Erythroblast (primary cell): ENCODE measurements at regions not wholly inside any gene's neighbourhood (a gene's known extent, or its start where the extent isn't known, plus 50 kb on each side); places are given as distances from the start of the nearest gene placed in this dataset.

Source experiments
- GATA1 ChIP-seq: IDR thresholded peaks from 2 replicates; pipeline ENCODE4 v1.6.1; 2011; ENCODE audit warnings: low read depth, mild to moderate bottlenecking, control low read depth, low read length, moderate library complexity
- POLR2A ChIP-seq: IDR thresholded peaks from 2 replicates; pipeline ENCODE4 v1.6.1; 2011; ENCODE audit warnings: mild to moderate bottlenecking, low read length

- TF ChIP-seq POLR2A, result no peak
- TF ChIP-seq GATA1, result no peak
Observed at GRCh38 chr6:47149554-47149953, 107.4 kb upstream of the ADGRF1 start.
